ENCODE measurements at regions not wholly inside any gene's neighbourhood (a gene's known extent, or its start where the extent isn't known, plus 50 kb on each side); places are given as distances from the start of the nearest gene placed in this dataset.
A peak's percentile ranks its signal among the peaks of the same experiment; 100 is the strongest.

DNA sequence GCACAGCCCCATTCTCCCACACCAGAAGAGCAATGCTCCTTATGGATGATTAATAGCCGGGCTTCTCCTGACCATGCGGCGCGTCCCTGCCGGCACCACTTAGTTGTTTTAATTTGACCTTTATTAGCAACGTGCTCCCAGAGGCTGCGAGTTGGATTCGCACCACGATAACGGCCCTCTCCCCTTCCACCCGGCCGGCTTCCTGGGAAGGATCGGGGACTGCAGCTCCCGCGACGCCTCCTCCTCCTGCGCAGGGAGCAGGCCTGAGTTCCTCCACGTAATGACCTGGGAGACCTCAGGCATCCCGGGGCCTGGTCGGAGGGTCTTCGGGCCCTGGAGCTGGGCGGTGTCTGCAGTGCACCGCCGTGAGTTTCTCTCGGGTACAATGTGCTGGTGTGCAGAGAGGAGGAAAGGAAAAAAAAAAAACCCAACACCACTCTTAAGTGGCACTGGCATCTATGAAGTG is 243.3 kb upstream of the TOPAZ1 start:
- Mint-ChIP-seq H3K4me1 (peaks cover 54% of the 10 kb centered on the region), H3K27ac (peak overlapping the region; percentile 67), H3K9me3 (ENCODE audit: insufficient read depth) (no peaks in the 10 kb centered on the region), H3K4me3 (peak overlapping the region; percentile 95), H3K27me3 (peaks cover 64% of the 10 kb centered on the region)
- Histone ChIP-seq H3K27me3 (replicated peaks in 1 of 4; ENCODE audit: control extremely low read depth in 1 of 4, control insufficient read depth in 3 of 4, insufficient read depth in 4 of 4, low read length in 3 of 4) (peaks cover 0 to 69% (median 40%) of the 10 kb centered on the region in 4 experiments), H4K20me1 (ENCODE audit: control insufficient read depth, insufficient read depth, low read length, poor library complexity, severe bottlenecking) (no peaks in the 10 kb centered on the region), H3K79me2 (ENCODE audit: control insufficient read depth, insufficient read depth, low read length) (no peaks in the 10 kb centered on the region), H3K36me3 (replicated peaks in 1 of 2; ENCODE audit: control extremely low read depth in 1 of 2, control insufficient read depth in 1 of 2, extremely low read depth in 1 of 2, insufficient read depth in 2 of 2, low read length in 1 of 2) (no peaks in the 10 kb centered on the region), H2AFZ (ENCODE audit: insufficient read depth, low read depth, low read length, poor library complexity, severe bottlenecking) (peak overlapping the region; percentile 69), H3K4me2 (replicated peaks; ENCODE audit: low read depth, low read length, poor library complexity, severe bottlenecking) (peak overlapping the region; percentile 96), H3K9me3 (ENCODE audit: control extremely low read depth in 1 of 3, control insufficient read depth in 2 of 3, insufficient read depth in 1 of 3, low read length in 2 of 3) (peaks cover 0 to 39% (median 0%) of the 10 kb centered on the region in 3 donors), H3K9ac (ENCODE audit: low read length) (peak overlapping the region; percentile 73), H3K4me1 (ENCODE audit: control insufficient read depth in 2 of 2, insufficient read depth in 2 of 2, low read length in 2 of 2) (peaks cover 50 to 55% of the 10 kb centered on the region in 2 donors), H3K4me3 (ENCODE audit: control extremely low read depth in 1 of 5, extremely low read depth in 1 of 5, insufficient read depth in 1 of 5, low read depth in 2 of 5, low read length in 4 of 5) (peak overlapping the region in 4 of 5 experiments; percentile 37 to 74 (median 56)), H3K27ac (ENCODE audit: low read length in 2 of 2) (no peak overlapping the region)
- intact Hi-C loops (cut with micrococcal nuclease): loop anchor here (5.0 kb wide), 1 partner anchor 376 kb away; the partner anchor contains the start of gene ANO10
- ATAC-seq (ENCODE audit: low read depth) (peak; percentile 13), DNase-seq (peak; percentile 57)
- WGBS (ENCODE audit: insufficient coverage): 3% methylated on average over 16 of the region's 25 CpGs
- TF ChIP-seq, protein P1, sequence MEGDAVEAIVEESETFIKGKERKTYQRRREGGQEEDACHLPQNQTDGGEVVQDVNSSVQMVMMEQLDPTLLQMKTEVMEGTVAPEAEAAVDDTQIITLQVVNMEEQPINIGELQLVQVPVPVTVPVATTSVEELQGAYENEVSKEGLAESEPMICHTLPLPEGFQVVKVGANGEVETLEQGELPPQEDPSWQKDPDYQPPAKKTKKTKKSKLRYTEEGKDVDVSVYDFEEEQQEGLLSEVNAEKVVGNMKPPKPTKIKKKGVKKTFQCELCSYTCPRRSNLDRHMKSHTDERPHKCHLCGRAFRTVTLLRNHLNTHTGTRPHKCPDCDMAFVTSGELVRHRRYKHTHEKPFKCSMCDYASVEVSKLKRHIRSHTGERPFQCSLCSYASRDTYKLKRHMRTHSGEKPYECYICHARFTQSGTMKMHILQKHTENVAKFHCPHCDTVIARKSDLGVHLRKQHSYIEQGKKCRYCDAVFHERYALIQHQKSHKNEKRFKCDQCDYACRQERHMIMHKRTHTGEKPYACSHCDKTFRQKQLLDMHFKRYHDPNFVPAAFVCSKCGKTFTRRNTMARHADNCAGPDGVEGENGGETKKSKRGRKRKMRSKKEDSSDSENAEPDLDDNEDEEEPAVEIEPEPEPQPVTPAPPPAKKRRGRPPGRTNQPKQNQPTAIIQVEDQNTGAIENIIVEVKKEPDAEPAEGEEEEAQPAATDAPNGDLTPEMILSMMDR (IDR thresholded peaks at IDR 0.05): no peak
- peak; percentile 57 for TF ChIP-seq EZH2 (IDR thresholded peaks at IDR 0.05; ENCODE audit: borderline replicate concordance, insufficient read depth, low read depth, low read length, poor library complexity, severe bottlenecking)
- ChIA-PET POLR2A (no interaction called here), CTCF (interaction anchor here (1.4 to 2.2 kb wide), 2 partner anchors 116 to 201 kb away, joined by 5 read pairs; no protein-coding TSS in a partner anchor)
